PC-3 (cell line): ENCODE measurements at regions not wholly inside any gene's neighbourhood (a gene's known extent, or its start where the extent isn't known, plus 50 kb on each side); places are given as distances from the start of the nearest gene placed in this dataset.

Source experiments
- ATAC-seq: fragments of 200-7000 bp; cut with Tn5 transposase; 2 replicates; pipeline ENCODE4 v1.9.1; 2020; ENCODE audit warnings: mild to moderate bottlenecking, moderate library complexity
- BruUV-seq: library from RNA; stranded (reverse); fragments of 400-500 nt; replicated peaks from 2 replicates; lab custom pipeline; 2021; lab: Mats Ljungman, UMichigan
- CTCF ChIA-PET: fragments of 300-600 bp; sonication (Branson Sonifier 250); formaldehyde crosslinking; loops from one replicate; lab custom pipeline; 2022; ENCODE audit warnings: antibody characterized with exemption; lab: Charles Lee
- POLR2A ChIA-PET: fragments of 300-600 bp; sonication (Branson Sonifier 250); formaldehyde crosslinking; loops from one replicate; lab custom pipeline; 2022; ENCODE audit warnings: antibody characterized with exemption; ENCODE audit not compliant: unreplicated experiment; lab: Charles Lee
- DNase-seq: peaks from one replicate; pipeline ENCODE4 v3.0.0-alpha.2; 2015
- H2AFZ ChIP-seq: fragments of 300-600 bp; sonication (generic); 2 replicates; pipeline ENCODE4 v1.6.0; 2016; ENCODE audit warnings: antibody characterized with exemption, low read length
- H3F3A ChIP-seq: fragments of 300-600 bp; sonication (generic); one replicate; pipeline ENCODE4 v1.6.0; 2017; ENCODE audit warnings: antibody characterized with exemption, low read length, control low read depth, mild to moderate bottlenecking; ENCODE audit not compliant: unreplicated experiment
- H3K27ac ChIP-seq: fragments of 300-600 bp; sonication (generic); 2 replicates; pipeline ENCODE4 v1.5.1; 2016; ENCODE audit warnings: mild to moderate bottlenecking, low read length
- H3K27me3 ChIP-seq: fragments of 300-600 bp; sonication (generic); 2 replicates; pipeline ENCODE4 v1.6.1; 2016; ENCODE audit warnings: low read length, mixed read lengths
- H3K36me3 ChIP-seq: fragments of 300-600 bp; sonication (generic); 2 replicates; pipeline ENCODE4 v1.6.1; 2016; ENCODE audit warnings: low read depth, mixed run types, low read length, mixed read lengths
- H3K4me1 ChIP-seq: fragments of 300-600 bp; sonication (generic); 2 replicates; pipeline ENCODE4 v1.5.1; 2016; ENCODE audit warnings: low read length; ENCODE audit not compliant: insufficient read depth
- H3K4me2 ChIP-seq: fragments of 300-600 bp; sonication (generic); 2 replicates; pipeline ENCODE4 v1.6.0; 2016; ENCODE audit warnings: low read length
- H3K4me3 ChIP-seq: fragments of 300-600 bp; sonication (generic); 2 replicates; pipeline ENCODE4 v1.5.1; 2016; ENCODE audit warnings: mild to moderate bottlenecking, low read length, mixed read lengths
- H3K79me2 ChIP-seq: fragments of 300-600 bp; sonication (generic); 2 replicates; pipeline ENCODE4 v1.6.1; 2017; ENCODE audit warnings: low read length, mixed read lengths
- H3K9ac ChIP-seq: fragments of 300-600 bp; sonication (generic); 2 replicates; pipeline ENCODE4 v1.6.0; 2016; ENCODE audit warnings: mild to moderate bottlenecking, low read length
- H3K9me2 ChIP-seq: fragments of 300-600 bp; sonication (generic); replicated peaks from 2 replicates; pipeline ENCODE4 v1.6.1; 2016; ENCODE audit warnings: mixed run types, low read length, mixed read lengths
- H3K9me3 ChIP-seq: fragments of 300-600 bp; sonication (generic); 2 replicates; pipeline ENCODE4 v1.6.1; 2016; ENCODE audit warnings: low read length, mixed read lengths
- H4K20me1 ChIP-seq: fragments of 300-600 bp; sonication (generic); 2 replicates; pipeline ENCODE4 v1.6.1; 2016; ENCODE audit warnings: low read length, mixed read lengths
- CTCF ChIP-seq: fragments of 300-600 bp; sonication (generic); conservative IDR thresholded peaks from 2 replicates; pipeline ENCODE4 v1.5.1; 2017; ENCODE audit warnings: antibody characterized with exemption, low read depth, mild to moderate bottlenecking, low read length
- EZH2 ChIP-seq: fragments of 300-600 bp; sonication (generic); IDR thresholded peaks from one replicate; pipeline ENCODE4 v1.6.1; 2017; ENCODE audit warnings: antibody characterized with exemption, mild to moderate bottlenecking, low read length; ENCODE audit not compliant: unreplicated experiment
- EZH2phosphoT487 ChIP-seq: fragments of 300-600 bp; sonication (generic); IDR thresholded peaks from 2 replicates; pipeline ENCODE4 v1.6.1; 2018; ENCODE audit warnings: mild to moderate bottlenecking, antibody characterized with exemption, low read length, borderline replicate concordance
- intact Hi-C: fragments of 100-400 bp; cut with micrococcal nuclease; formaldehyde crosslinking; loops from 2 replicates; pipeline ENCODE4 v1.9.0; 2023

DNA sequence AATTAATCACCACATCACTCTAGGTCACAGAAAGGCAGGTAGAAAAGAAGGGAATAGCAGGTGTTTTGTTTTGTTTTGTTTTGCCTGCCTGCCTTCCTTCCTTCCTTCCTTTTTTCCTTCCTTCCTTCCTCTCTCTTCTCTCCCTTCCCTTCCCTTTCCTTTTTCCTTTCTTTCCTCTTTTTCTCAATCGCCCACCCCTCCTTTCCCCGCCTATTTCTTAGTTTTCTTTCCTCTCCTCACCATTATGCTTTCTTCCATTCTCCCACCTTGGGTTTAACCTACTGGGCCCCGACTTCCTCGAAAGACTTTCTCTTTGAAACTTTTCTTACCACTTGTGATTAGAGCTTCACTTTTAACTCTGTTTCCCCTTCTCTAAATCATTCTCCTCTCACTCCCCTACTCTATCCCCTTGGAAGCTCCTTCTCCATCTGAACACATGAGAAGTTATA, 231.3 kb upstream of the CD180 start:
- TF ChIP-seq CTCF (no peak), EZH2phosphoT487 (no peak), EZH2 (no peak)
- no TSS peak for BruUV-seq
- no peaks in the 10 kb centered on the region for H3K79me2 ChIP-seq

GRCh38 chr5:67426961-67427849, 230.6 kb upstream of the CD180 start:
- no peak for TF ChIP-seq EZH2phosphoT487
- no peak for TF ChIP-seq CTCF
- no peak for TF ChIP-seq EZH2
- POLR2A ChIA-PET: no interaction called here
- H3F3A ChIP-seq: no peaks in the 10 kb centered on the region
- H3K4me2 ChIP-seq: no peak overlapping the region
- H3K27me3 ChIP-seq: no peaks in the 10 kb centered on the region
- no peak overlapping the region for H3K4me3 ChIP-seq
- H2AFZ ChIP-seq: no peak overlapping the region
- ATAC-seq (no peak), DNase-seq (peak; percentile 10)
- H3K4me1 ChIP-seq: no peaks in the 10 kb centered on the region
- H4K20me1 ChIP-seq: no peaks in the 10 kb centered on the region
- CTCF ChIA-PET: no interaction called here
- H3K27ac ChIP-seq: no peak overlapping the region
- H3K9ac ChIP-seq: no peak overlapping the region
- H3K9me3 ChIP-seq: no peaks in the 10 kb centered on the region
- no peaks in the 10 kb centered on the region for H3K36me3 ChIP-seq
- no TSS peak for BruUV-seq
- H3K9me2 ChIP-seq: no peaks in the 10 kb centered on the region
- intact Hi-C loops: no loop called here
- H3K79me2 ChIP-seq: no peaks in the 10 kb centered on the region

More for the DNA sequence above, 231.3 kb upstream of the CD180 start:
- no peak for DNase-seq
- CTCF ChIA-PET: no interaction called here
- no peaks in the 10 kb centered on the region for H4K20me1 ChIP-seq
- H3K27ac ChIP-seq: no peak overlapping the region
- no peak overlapping the region for H3K9ac ChIP-seq
- POLR2A ChIA-PET: no interaction called here
- no peak overlapping the region for H2AFZ ChIP-seq
- no peaks in the 10 kb centered on the region for H3K9me2 ChIP-seq
- no peaks in the 10 kb centered on the region for H3F3A ChIP-seq
- no peaks in the 10 kb centered on the region for H3K27me3 ChIP-seq
- H3K4me2 ChIP-seq: no peak overlapping the region
- no peak overlapping the region for H3K4me3 ChIP-seq
- intact Hi-C loops: no loop called here
- H3K4me1 ChIP-seq: no peaks in the 10 kb centered on the region
- H3K36me3 ChIP-seq: no peaks in the 10 kb centered on the region
- no peaks in the 10 kb centered on the region for H3K9me3 ChIP-seq
- ATAC-seq: no peak

- Histone ChIP-seq H3K27me3 (no peaks in the 10 kb centered on the region), H3K4me3 (no peak overlapping the region), H3K9me3 (no peaks in the 10 kb centered on the region), H3K79me2 (no peaks in the 10 kb centered on the region), H3K27ac (no peak overlapping the region), H3K9ac (no peak overlapping the region), H2AFZ (no peak overlapping the region), H3K36me3 (no peaks in the 10 kb centered on the region), H3K4me2 (no peak overlapping the region), H3F3A (no peaks in the 10 kb centered on the region), H4K20me1 (no peaks in the 10 kb centered on the region), H3K9me2 (no peaks in the 10 kb centered on the region), H3K4me1 (no peaks in the 10 kb centered on the region)
- no TSS peak for BruUV-seq
- ATAC-seq: no peak
- TF ChIP-seq EZH2 (no peak), CTCF (no peak), EZH2phosphoT487 (no peak)
- CTCF ChIA-PET: no interaction called here
- POLR2A ChIA-PET: no interaction called here
- intact Hi-C loops: no loop called here
- DNase-seq: no peak
Measured at GRCh38 chr5:67425514-67425913, 228.9 kb upstream of the CD180 start.
